Adipocyte (in vitro differentiated cells): ENCODE measurements at regions not wholly inside any gene's neighbourhood (a gene's known extent, or its start where the extent isn't known, plus 50 kb on each side); places are given as distances from the start of the nearest gene placed in this dataset.
A peak's percentile ranks its signal among the peaks of the same experiment; 100 is the strongest.

Experiments used
- DNase-seq: peaks from one replicate; pipeline ENCODE4 v3.0.0-alpha.2; 2015; ENCODE audit warnings: low read depth
- H3K27me3 ChIP-seq: replicated peaks from 2 replicates; pipeline ENCODE4 v1.7.0; 2013; ENCODE audit warnings: mild to moderate bottlenecking, low read length, moderate library complexity; ENCODE audit not compliant: control insufficient read depth, insufficient read depth
- H3K36me3 ChIP-seq: 2 replicates; pipeline ENCODE4 v1.7.0; 2013; ENCODE audit warnings: low read length, mild to moderate bottlenecking, moderate library complexity; ENCODE audit not compliant: control insufficient read depth, insufficient read depth, severe bottlenecking
- H3K4me1 ChIP-seq: 2 replicates; pipeline ENCODE4 v1.7.0; 2013; ENCODE audit warnings: mild to moderate bottlenecking, low read length, moderate library complexity; ENCODE audit not compliant: control insufficient read depth, insufficient read depth
- H3K4me3 ChIP-seq: 2 replicates; pipeline ENCODE4 v1.7.0; 2013; ENCODE audit warnings: mild to moderate bottlenecking, low read length, moderate library complexity
- H3K9ac ChIP-seq: 2 replicates; pipeline ENCODE4 v1.7.0; 2013; ENCODE audit warnings: mild to moderate bottlenecking, low read length, moderate library complexity
- H3K9me3 ChIP-seq: 2 replicates; pipeline ENCODE4 v1.7.0; 2013; ENCODE audit warnings: mild to moderate bottlenecking, low read length, moderate library complexity; ENCODE audit not compliant: control insufficient read depth

DNA sequence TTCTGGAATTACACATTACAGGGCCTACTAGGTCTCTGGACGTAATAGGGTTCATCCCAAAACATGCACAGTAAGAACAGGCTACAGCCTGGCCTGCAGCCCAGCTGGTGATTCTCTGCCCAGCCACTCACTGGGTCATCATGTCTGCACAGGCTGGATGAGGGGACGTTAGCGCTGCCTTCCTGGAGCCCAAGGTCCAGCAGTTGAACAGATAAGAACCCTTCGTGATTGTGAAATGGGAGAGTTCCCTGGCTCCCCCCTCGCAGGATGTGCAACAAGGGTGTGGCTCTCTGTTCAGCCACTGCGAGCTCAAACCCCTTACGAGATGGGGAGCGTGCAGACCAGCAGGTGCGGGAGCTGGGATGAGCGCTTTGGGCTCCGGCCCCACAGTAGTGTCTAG lies 200.0 kb upstream of the CDH5 start:
- no peak overlapping the region for H3K9ac ChIP-seq
- peaks cover 2% of the 10 kb centered on the region for H3K9me3 ChIP-seq
- H3K4me1 ChIP-seq, result no peaks in the 10 kb centered on the region
- no peak for DNase-seq
- no peak overlapping the region for H3K4me3 ChIP-seq
- no peaks in the 10 kb centered on the region for H3K27me3 ChIP-seq
- H3K36me3 ChIP-seq, result no peaks in the 10 kb centered on the region

DNA sequence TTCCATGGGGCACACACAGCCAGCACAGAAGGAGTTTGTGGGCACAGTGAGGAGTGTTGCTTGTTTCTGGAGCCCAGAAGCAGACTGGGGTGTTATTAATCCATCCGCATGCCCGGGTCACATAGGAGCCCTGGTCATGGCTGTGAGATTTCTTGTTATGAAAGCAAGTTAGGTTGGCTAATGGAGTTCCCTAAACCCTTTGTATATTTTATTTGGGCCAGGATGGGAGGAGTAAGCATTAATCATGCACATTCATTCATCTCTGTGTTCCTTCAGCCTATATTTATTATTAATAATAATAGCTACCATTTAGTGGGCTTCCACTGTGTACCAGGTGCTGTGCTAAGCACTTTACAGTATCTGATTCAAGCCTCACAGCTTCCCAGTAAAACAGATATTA lies 200.6 kb upstream of the CDH5 start:
- Histone ChIP-seq H3K4me3 (no peak overlapping the region), H3K9ac (no peak overlapping the region), H3K9me3 (no peaks in the 10 kb centered on the region), H3K36me3 (no peaks in the 10 kb centered on the region), H3K4me1 (no peaks in the 10 kb centered on the region), H3K27me3 (no peaks in the 10 kb centered on the region)
- DNase-seq, result no peak

DNA sequence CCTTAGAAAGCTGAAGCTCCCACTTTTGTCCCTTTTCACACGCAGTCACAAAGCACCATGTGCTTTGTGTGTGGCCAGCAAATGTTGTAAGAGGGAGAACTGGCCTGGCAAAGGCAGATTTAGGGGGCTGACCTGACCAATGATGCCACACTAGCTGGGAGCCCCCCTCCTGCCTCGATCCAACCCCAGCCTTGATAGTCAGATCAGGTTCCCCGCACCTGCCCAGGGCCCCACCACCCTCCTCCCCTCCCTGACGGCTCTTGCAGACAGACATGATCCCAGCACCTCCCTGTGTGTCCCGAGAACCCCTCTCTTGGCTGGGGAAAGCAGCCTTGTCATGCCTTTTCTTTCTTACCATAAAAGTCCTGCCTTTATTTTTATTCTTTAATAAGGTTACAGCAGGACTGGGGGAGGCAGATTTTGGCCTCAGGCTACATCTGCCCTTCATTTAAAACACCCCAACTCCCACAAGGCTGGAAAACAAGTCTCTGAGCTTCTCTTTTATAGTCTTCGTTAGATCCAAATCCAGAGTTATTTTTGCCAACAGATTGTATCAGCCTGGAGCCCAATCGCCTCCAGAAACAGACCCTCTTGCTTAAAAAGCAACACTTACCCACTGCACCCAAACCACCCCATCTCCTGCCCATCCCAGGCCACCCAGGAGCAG lies 201.8 kb upstream of the CDH5 start:
- H3K4me1 ChIP-seq, result no peaks in the 10 kb centered on the region
- no peaks in the 10 kb centered on the region for H3K27me3 ChIP-seq
- DNase-seq, result peak; percentile 14
- H3K9ac ChIP-seq, result no peak overlapping the region
- no peak overlapping the region for H3K4me3 ChIP-seq
- H3K36me3 ChIP-seq, result no peaks in the 10 kb centered on the region
- no peaks in the 10 kb centered on the region for H3K9me3 ChIP-seq

DNA sequence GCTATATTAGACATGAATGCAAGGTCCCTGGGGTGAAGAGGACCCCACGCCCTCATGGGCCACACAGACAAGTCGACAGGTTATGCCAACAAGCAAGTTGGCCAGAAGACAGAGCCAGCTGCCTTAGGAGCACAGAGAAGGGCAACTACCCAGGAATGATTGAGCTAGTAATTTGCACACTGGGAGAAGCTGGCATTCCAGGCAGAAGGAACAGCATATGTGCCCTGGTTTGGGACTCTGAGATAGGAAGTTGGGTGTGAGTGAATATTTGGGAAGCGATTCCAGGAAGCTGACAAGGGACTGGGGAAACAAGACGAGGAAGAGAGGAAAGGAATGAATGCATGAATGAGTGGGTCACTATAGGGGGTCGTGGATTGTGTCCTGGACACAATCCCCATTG lies 203.7 kb upstream of the CDH5 start:
- Histone ChIP-seq H3K4me3 (no peak overlapping the region), H3K9ac (no peak overlapping the region), H3K9me3 (no peaks in the 10 kb centered on the region), H3K27me3 (no peaks in the 10 kb centered on the region), H3K36me3 (no peaks in the 10 kb centered on the region), H3K4me1 (no peaks in the 10 kb centered on the region)
- no peak for DNase-seq

DNA sequence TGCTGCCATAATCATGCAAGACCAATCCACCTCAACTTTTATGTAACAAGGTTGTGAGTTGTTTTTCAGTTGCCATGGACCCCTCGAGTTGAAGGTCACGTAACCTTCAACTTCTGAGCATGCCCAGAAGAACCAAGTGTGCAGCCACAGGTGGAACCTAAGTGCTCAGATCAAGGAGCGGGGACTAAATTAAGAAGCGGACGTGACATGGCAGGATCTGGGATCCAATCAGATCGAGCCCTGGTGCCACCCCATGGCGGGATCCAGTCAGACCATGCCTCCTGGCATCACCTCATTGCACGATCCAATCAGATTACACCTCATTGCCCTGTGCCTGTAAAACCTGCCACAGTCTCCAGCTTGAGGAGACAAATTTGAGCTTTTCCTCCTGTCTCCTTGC lies 204.5 kb upstream of the CDH5 start:
- H3K4me3 ChIP-seq, result no peak overlapping the region
- H3K9me3 ChIP-seq, result no peaks in the 10 kb centered on the region
- H3K4me1 ChIP-seq, result no peaks in the 10 kb centered on the region

DNA sequence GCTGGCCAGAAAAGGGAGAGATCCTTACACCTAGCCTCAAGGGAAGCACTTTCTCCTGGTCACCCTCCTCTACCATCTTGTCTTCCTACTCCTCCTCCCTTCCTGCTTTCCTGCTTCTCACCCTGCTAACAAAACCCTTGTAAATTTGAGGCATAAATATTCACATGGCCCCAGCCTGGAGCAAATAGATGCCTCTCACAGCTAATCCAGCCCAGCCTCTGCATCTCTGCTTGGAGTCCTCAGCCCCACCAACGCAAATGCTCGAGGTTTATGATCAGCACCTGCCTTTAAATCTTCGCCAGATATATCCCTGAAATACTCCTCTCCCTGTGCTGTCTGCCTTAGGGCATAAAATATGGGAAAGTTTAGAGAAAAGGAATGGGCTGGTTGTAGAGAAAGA lies 205.2 kb upstream of the CDH5 start:
- H3K4me1 ChIP-seq, result no peaks in the 10 kb centered on the region
- H3K27me3 ChIP-seq, result no peaks in the 10 kb centered on the region
- no peak overlapping the region for H3K4me3 ChIP-seq
- no peaks in the 10 kb centered on the region for H3K36me3 ChIP-seq
- no peak overlapping the region for H3K9ac ChIP-seq
- no peak for DNase-seq
- no peaks in the 10 kb centered on the region for H3K9me3 ChIP-seq

More for the DNA sequence above, 204.5 kb upstream of the CDH5 start:
- Histone ChIP-seq H3K9ac (no peak overlapping the region), H3K36me3 (no peaks in the 10 kb centered on the region), H3K27me3 (no peaks in the 10 kb centered on the region)
- DNase-seq, result no peak

DNA sequence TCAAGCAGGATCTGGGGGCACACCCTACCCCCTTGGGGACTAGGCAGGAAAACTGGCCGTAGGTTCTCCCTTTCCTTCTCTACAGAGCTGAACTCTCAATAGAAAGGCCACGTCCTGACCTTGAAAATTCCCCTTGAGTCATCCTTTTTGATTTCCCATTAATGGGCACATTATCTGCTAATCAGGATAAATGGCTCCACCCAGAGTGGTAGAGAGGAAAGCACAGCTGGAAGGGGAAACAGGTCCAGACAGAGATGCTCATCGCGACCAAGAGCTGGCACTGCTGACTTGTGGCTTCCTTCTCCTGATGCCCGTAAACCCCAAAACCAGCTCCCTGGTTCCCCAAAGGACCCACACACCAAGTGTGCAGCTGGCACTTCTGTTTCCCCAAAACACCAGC lies 206.5 kb upstream of the CDH5 start:
- no peak overlapping the region for H3K9ac ChIP-seq
- H3K27me3 ChIP-seq, result no peaks in the 10 kb centered on the region
- H3K4me3 ChIP-seq, result no peak overlapping the region
- no peak for DNase-seq
- H3K4me1 ChIP-seq, result no peaks in the 10 kb centered on the region
- no peaks in the 10 kb centered on the region for H3K9me3 ChIP-seq
- no peaks in the 10 kb centered on the region for H3K36me3 ChIP-seq

DNA sequence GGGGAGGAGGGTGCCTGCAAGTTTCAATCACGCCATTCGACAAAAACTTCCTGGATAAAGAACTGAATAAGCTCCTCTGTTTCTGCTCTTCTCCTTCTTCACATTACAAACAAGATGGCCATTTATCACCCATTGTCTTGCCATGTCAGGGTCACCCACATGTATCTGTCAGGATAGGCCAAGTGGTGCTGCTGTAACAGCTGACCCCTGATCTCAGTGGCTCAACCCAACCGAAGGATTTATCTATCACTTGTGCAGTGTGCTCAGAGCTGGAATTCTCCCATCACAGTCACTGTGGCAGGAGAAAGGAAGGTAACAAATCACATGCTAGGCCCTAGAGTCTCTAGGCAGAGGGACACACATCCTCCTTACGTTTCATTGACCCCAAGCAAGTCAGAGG lies 210.0 kb upstream of the CDH5 start:
- no peaks in the 10 kb centered on the region for H3K9me3 ChIP-seq
- H3K36me3 ChIP-seq, result no peaks in the 10 kb centered on the region
- H3K27me3 ChIP-seq, result no peaks in the 10 kb centered on the region
- H3K4me1 ChIP-seq, result peaks cover 12% of the 10 kb centered on the region
- no peak overlapping the region for H3K4me3 ChIP-seq
- no peak overlapping the region for H3K9ac ChIP-seq
- DNase-seq, result no peak

DNA sequence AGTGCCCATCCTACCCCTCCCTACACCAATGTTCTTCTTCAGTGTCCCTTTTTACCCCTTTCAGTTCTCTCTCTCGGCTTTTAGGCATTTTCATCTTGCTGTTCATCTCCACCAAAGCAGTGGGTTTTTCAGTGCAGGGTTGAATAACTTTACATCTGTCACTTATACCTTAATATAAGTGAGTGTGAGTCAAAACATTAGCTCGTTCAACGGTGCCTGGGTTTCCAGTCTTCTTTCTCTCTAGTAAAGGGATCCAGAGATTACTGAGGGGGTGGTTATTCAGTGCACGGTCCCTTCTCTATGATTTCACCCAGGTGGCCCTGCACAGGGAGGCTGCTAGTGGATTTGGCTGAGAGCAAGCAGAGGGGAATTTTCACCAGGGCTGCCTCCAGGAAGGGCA lies 210.6 kb upstream of the CDH5 start:
- H3K9me3 ChIP-seq, result no peaks in the 10 kb centered on the region
- no peaks in the 10 kb centered on the region for H3K27me3 ChIP-seq
- no peaks in the 10 kb centered on the region for H3K36me3 ChIP-seq
- DNase-seq, result no peak
- no peak overlapping the region for H3K4me3 ChIP-seq
- peaks cover 18% of the 10 kb centered on the region for H3K4me1 ChIP-seq
- H3K9ac ChIP-seq, result no peak overlapping the region

DNA sequence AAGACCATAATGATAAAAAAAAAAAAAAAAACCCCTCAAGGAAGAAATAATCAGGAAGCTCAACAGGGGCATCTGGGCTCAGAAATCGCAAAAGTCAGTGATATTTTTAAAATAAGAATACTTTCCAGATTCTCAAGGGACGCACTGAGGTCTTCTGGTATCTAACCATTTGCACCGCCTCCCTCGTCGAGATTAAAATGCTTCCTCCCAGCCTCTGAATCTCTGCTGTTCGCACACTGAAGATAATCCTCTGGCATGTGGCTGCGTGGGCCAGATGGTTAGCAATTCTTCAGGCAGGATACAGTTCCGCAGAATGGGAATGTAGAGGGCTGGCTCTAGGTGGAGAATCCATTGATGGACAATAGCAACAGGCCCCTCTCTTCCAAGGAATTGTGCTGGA lies 211.7 kb upstream of the CDH5 start:
- Histone ChIP-seq H3K27me3 (no peaks in the 10 kb centered on the region), H3K9me3 (no peaks in the 10 kb centered on the region), H3K9ac (no peak overlapping the region), H3K4me3 (no peak overlapping the region), H3K4me1 (peaks cover 25% of the 10 kb centered on the region), H3K36me3 (no peaks in the 10 kb centered on the region)
- DNase-seq, result peak; percentile 64

DNA sequence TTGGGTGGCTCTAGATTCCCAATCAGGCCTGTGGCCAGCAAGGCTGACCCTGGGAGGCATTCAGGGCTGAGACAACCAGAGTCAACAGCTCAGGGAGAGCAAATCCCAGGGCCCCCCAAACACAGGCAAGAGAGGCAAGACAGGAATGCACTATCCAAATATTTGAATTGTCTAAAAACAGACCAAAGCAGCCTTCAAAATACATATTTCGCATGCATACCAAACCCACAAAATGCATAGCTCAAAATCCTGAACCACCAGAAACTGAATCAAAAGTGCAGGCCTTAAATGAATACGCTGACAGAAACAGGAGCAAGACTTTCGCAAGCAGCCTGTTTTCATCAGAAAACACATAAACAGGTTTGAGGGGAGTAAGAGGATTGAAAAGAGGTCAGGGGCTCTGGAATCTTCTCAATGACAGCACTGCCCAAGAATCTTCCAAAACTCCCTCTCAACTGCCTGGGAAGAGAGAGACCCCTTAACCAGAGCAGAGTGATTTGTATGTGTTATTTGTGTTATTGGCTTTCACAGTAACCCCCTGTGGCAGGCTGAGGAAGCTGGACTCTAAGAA lies 213.6 kb upstream of the CDH5 start:
- peak; percentile 84 for DNase-seq
- peaks cover 25% of the 10 kb centered on the region for H3K4me1 ChIP-seq
- H3K4me3 ChIP-seq, result no peak overlapping the region
- H3K9ac ChIP-seq, result peak overlapping the region; percentile 53
- no peaks in the 10 kb centered on the region for H3K9me3 ChIP-seq
- H3K27me3 ChIP-seq, result no peaks in the 10 kb centered on the region
- H3K36me3 ChIP-seq, result no peaks in the 10 kb centered on the region

DNA sequence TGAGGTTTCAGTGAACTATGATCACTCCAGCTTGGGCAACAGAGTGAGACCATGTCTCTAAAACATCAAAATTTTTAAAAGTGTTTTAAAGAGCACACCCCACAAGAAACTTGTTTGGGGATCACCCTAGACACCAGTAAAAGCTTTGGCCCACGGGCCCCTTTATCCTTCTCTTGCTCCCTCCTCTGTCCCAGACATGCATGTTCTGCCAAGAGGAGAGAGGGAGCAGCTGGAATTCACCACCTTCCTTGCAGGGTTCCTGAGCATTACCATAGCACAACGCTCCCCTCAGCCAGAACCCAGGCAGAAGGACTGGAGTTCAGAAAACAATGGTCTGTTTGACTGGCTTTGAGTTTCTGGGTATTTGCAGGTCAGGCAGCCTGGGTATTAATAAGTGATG lies 214.3 kb upstream of the CDH5 start:
- Histone ChIP-seq H3K4me1 (peaks cover 25% of the 10 kb centered on the region), H3K9ac (peak overlapping the region; percentile 27), H3K36me3 (no peaks in the 10 kb centered on the region), H3K4me3 (no peak overlapping the region), H3K9me3 (no peaks in the 10 kb centered on the region), H3K27me3 (no peaks in the 10 kb centered on the region)
- peak; percentile 27 for DNase-seq
